Mucosa of gallbladder (tissue), 1 donor: ENCODE measurements at regions not wholly inside any gene's neighbourhood (a gene's known extent, or its start where the extent isn't known, plus 50 kb on each side); places are given as distances from the start of the nearest gene placed in this dataset.

Source experiments
- DNase-seq: peaks from one replicate; pipeline ENCODE4 v3.0.0-alpha.2; 2020; ENCODE audit warnings: low spot score
- donor health status: DM: no; HTN: no; CAD: no.

GRCh38 chr3:168395551-168395950, 299.8 kb upstream of the GOLIM4 start:
- no peak for DNase-seq

- no peak for DNase-seq
Measured at GRCh38 chr3:168394439-168394838, 298.7 kb upstream of the GOLIM4 start.

GRCh38 chr3:168386301-168386700, 290.6 kb upstream of the GOLIM4 start:
- DNase-seq = no peak

- DNase-seq = no peak
Measured at GRCh38 chr3:168384990-168385389, 289.3 kb upstream of the GOLIM4 start.

- DNase-seq = no peak
Measured at GRCh38 chr3:168383573-168383972, 287.8 kb upstream of the GOLIM4 start.

GRCh38 chr3:168371846-168372245, 276.1 kb upstream of the GOLIM4 start:
- no peak for DNase-seq

- no peak for DNase-seq
Measured at GRCh38 chr3:168364967-168365366, 269.2 kb upstream of the GOLIM4 start.

GRCh38 chr3:168362661-168363247, 267.0 kb upstream of the GOLIM4 start:
- DNase-seq = no peak

GRCh38 chr3:168362156-168362555, 266.4 kb upstream of the GOLIM4 start:
- no peak for DNase-seq

- no peak for DNase-seq
Measured at GRCh38 chr3:168360993-168361392, 265.3 kb upstream of the GOLIM4 start.

GRCh38 chr3:168342946-168343850, 247.5 kb upstream of the GOLIM4 start:
- no peak for DNase-seq

GRCh38 chr3:168341956-168342936, 246.5 kb upstream of the GOLIM4 start:
- DNase-seq = no peak

- no peak for DNase-seq
Measured at GRCh38 chr3:168341192-168341815, 245.6 kb upstream of the GOLIM4 start.

GRCh38 chr3:168338161-168338560, 242.4 kb upstream of the GOLIM4 start:
- DNase-seq = no peak

GRCh38 chr3:168336276-168336675, 240.6 kb upstream of the GOLIM4 start:
- no peak for DNase-seq

- DNase-seq = no peak
Measured at GRCh38 chr3:168333410-168333935, 237.7 kb upstream of the GOLIM4 start.

- no peak for DNase-seq
Measured at GRCh38 chr3:168331756-168332155, 236.0 kb upstream of the GOLIM4 start.

GRCh38 chr3:168330983-168331382, 235.3 kb upstream of the GOLIM4 start:
- no peak for DNase-seq

GRCh38 chr3:168327856-168328255, 232.1 kb upstream of the GOLIM4 start:
- no peak for DNase-seq

- no peak for DNase-seq
Measured at GRCh38 chr3:168325684-168326083, 230.0 kb upstream of the GOLIM4 start.

- no peak for DNase-seq
Measured at GRCh38 chr3:168322941-168323340, 227.2 kb upstream of the GOLIM4 start.
